ENCODE measurements at regions not wholly inside any gene's neighbourhood (a gene's known extent, or its start where the extent isn't known, plus 50 kb on each side); places are given as distances from the start of the nearest gene placed in this dataset.
"Not testable (repeated sequence)": the region's sequence is repeated elsewhere in the genome, so short reads cannot be mapped to it uniquely, and the experiment has no call there.

GRCh38 chr10:21359202-21359601 lies 166.3 kb downstream of the SKIDA1 start:
- DNase-seq (ENCODE audit: insufficient read length), result no peak
- FAIRE-seq, result no peak
- TF ChIP-seq POLR2AphosphoS5 (IDR thresholded peaks at IDR 0.05; ENCODE audit: low read depth, low read length) (no peak), TAF1 (IDR thresholded peaks at IDR 0.05; ENCODE audit: borderline replicate concordance, low read depth, low read length) (no peak), POLR2A (IDR thresholded peaks at IDR 0.05; ENCODE audit: low read depth, low read length) (no peak)

- FAIRE-seq (no peak), DNase-seq (ENCODE audit: insufficient read length) (no peak)
- TF ChIP-seq TAF1 (IDR thresholded peaks at IDR 0.05; ENCODE audit: borderline replicate concordance, low read depth, low read length) (no peak), POLR2A (IDR thresholded peaks at IDR 0.05; ENCODE audit: low read depth, low read length) (no peak), POLR2AphosphoS5 (IDR thresholded peaks at IDR 0.05; ENCODE audit: low read depth, low read length) (no peak)
Measured at GRCh38 chr10:21355591-21356011, 169.9 kb downstream of the SKIDA1 start.

GRCh38 chr10:21352886-21353285 lies 172.6 kb downstream of the SKIDA1 start:
- no peak for TF ChIP-seq TAF1 (IDR thresholded peaks at IDR 0.05; ENCODE audit: borderline replicate concordance, low read depth, low read length)
- DNase-seq (ENCODE audit: insufficient read length), result no peak
- no peak for FAIRE-seq

- not testable (repeated sequence) for FAIRE-seq; DNase-seq (ENCODE audit: insufficient read length)
Measured at GRCh38 chr10:21351594-21351993, 173.9 kb downstream of the SKIDA1 start.

- FAIRE-seq, result no peak
- DNase-seq (ENCODE audit: insufficient read length), result no peak
- TF ChIP-seq TAF1 (IDR thresholded peaks at IDR 0.05; ENCODE audit: borderline replicate concordance, low read depth, low read length) (no peak), POLR2AphosphoS5 (IDR thresholded peaks at IDR 0.05; ENCODE audit: low read depth, low read length) (no peak), POLR2A (IDR thresholded peaks at IDR 0.05; ENCODE audit: low read depth, low read length) (no peak)
Measured at GRCh38 chr10:21349912-21350286, 175.6 kb downstream of the SKIDA1 start.

GRCh38 chr10:21347785-21348170 lies 177.7 kb downstream of the SKIDA1 start:
- FAIRE-seq, result no peak
- TF ChIP-seq TAF1 (IDR thresholded peaks at IDR 0.05; ENCODE audit: borderline replicate concordance, low read depth, low read length), result no peak
- TF ChIP-seq POLR2A (IDR thresholded peaks at IDR 0.05; ENCODE audit: low read depth, low read length), result no peak
- no peak for TF ChIP-seq POLR2AphosphoS5 (IDR thresholded peaks at IDR 0.05; ENCODE audit: low read depth, low read length)

GRCh38 chr10:21347043-21347784 lies 178.3 kb downstream of the SKIDA1 start:
- no peak for DNase-seq (ENCODE audit: insufficient read length)
- TF ChIP-seq POLR2AphosphoS5 (IDR thresholded peaks at IDR 0.05; ENCODE audit: low read depth, low read length), result no peak
- no peak for TF ChIP-seq POLR2A (IDR thresholded peaks at IDR 0.05; ENCODE audit: low read depth, low read length)
- no peak for TF ChIP-seq TAF1 (IDR thresholded peaks at IDR 0.05; ENCODE audit: borderline replicate concordance, low read depth, low read length)
- no peak for FAIRE-seq

More at GRCh38 chr10:21347785-21348170, 177.7 kb downstream of the SKIDA1 start:
- no peak for DNase-seq (ENCODE audit: insufficient read length)

GRCh38 chr10:21343087-21343486 lies 182.4 kb downstream of the SKIDA1 start:
- FAIRE-seq (no peak), DNase-seq (ENCODE audit: insufficient read length) (no peak)
- no peak for TF ChIP-seq POLR2AphosphoS5 (IDR thresholded peaks at IDR 0.05; ENCODE audit: low read depth, low read length)
- TF ChIP-seq POLR2A (IDR thresholded peaks at IDR 0.05; ENCODE audit: low read depth, low read length), result no peak
- TF ChIP-seq TAF1 (IDR thresholded peaks at IDR 0.05; ENCODE audit: borderline replicate concordance, low read depth, low read length), result no peak

- not testable (repeated sequence) for DNase-seq (ENCODE audit: insufficient read length); FAIRE-seq
Measured at GRCh38 chr10:21342499-21342898, 183.0 kb downstream of the SKIDA1 start.

- DNase-seq (ENCODE audit: insufficient read length) (no peak), FAIRE-seq (no peak)
- no peak for TF ChIP-seq TAF1 (IDR thresholded peaks at IDR 0.05; ENCODE audit: borderline replicate concordance, low read depth, low read length)
Measured at GRCh38 chr10:21340331-21340730, 185.2 kb downstream of the SKIDA1 start.

- DNase-seq (ENCODE audit: insufficient read length), result no peak
- TF ChIP-seq TAF1 (IDR thresholded peaks at IDR 0.05; ENCODE audit: borderline replicate concordance, low read depth, low read length) (no peak), POLR2AphosphoS5 (IDR thresholded peaks at IDR 0.05; ENCODE audit: low read depth, low read length) (no peak), POLR2A (IDR thresholded peaks at IDR 0.05; ENCODE audit: low read depth, low read length) (no peak)
- FAIRE-seq, result no peak
Measured at GRCh38 chr10:21337171-21337792, 188.2 kb downstream of the SKIDA1 start.

- FAIRE-seq (no peak), DNase-seq (ENCODE audit: insufficient read length) (no peak)
- TF ChIP-seq POLR2A (IDR thresholded peaks at IDR 0.05; ENCODE audit: low read depth, low read length), result no peak
- TF ChIP-seq TAF1 (IDR thresholded peaks at IDR 0.05; ENCODE audit: borderline replicate concordance, low read depth, low read length), result no peak
- no peak for TF ChIP-seq POLR2AphosphoS5 (IDR thresholded peaks at IDR 0.05; ENCODE audit: low read depth, low read length)
Measured at GRCh38 chr10:21336476-21337170, 188.9 kb downstream of the SKIDA1 start.
